SK-N-SH treated with all-trans-retinoic acid at 6 μM for 48 hours (cell line): ENCODE measurements at regions not wholly inside any gene's neighbourhood (a gene's known extent, or its start where the extent isn't known, plus 50 kb on each side); places are given as distances from the start of the nearest gene placed in this dataset.

Source experiments
- ATAC-seq: fragments of 200-7000 bp; cut with Tn5 transposase; 3 replicates; pipeline ENCODE4 v1.9.1; 2020; ENCODE audit warnings: mild to moderate bottlenecking, moderate library complexity
- ARNTL ChIP-seq: fragments of 450-650 bp; formaldehyde crosslinking; IDR thresholded peaks from 2 replicates; pipeline ENCODE4 v1.5.0; 2020; ENCODE audit warnings: low read depth, mild to moderate bottlenecking, moderate library complexity, borderline replicate concordance
- BACH2 ChIP-seq: fragments of 250-450 bp; sonication (Bioruptor Pico); IDR thresholded peaks from 2 replicates; pipeline ENCODE4 v1.9.0; 2021; ENCODE audit warnings: mild to moderate bottlenecking, borderline replicate concordance
- CSDC2 ChIP-seq: fragments of 250-450 bp; sonication (Bioruptor Pico); IDR thresholded peaks from 2 replicates; pipeline ENCODE4 v1.5.0; 2020; ENCODE audit warnings: mild to moderate bottlenecking, moderate library complexity
- ESRRG ChIP-seq: fragments of 250-450 bp; sonication (Bioruptor Pico); IDR thresholded peaks from 2 replicates; pipeline ENCODE4 v1.6.1; 2021; ENCODE audit warnings: mild to moderate bottlenecking
- GLIS3 ChIP-seq: fragments of 250-450 bp; sonication (Bioruptor Pico); IDR thresholded peaks from 2 replicates; pipeline ENCODE4 v1.5.0; 2020; ENCODE audit warnings: mild to moderate bottlenecking, moderate library complexity
- ISL1 ChIP-seq: fragments of 250-450 bp; sonication (Bioruptor Pico); IDR thresholded peaks from 2 replicates; pipeline ENCODE4 v2.1.2; 2022; ENCODE audit warnings: mild to moderate bottlenecking, moderate library complexity
- PPARA ChIP-seq: fragments of 250-450 bp; sonication (Bioruptor Pico); IDR thresholded peaks from 2 replicates; pipeline ENCODE4 v1.5.0; 2020; ENCODE audit warnings: mild to moderate bottlenecking, borderline replicate concordance
- RARB ChIP-seq: fragments of 250-450 bp; sonication (Bioruptor Pico); IDR thresholded peaks from 2 replicates; pipeline ENCODE4 v1.8.0; 2021; ENCODE audit warnings: mild to moderate bottlenecking, moderate library complexity
- SNAI2 ChIP-seq: fragments of 250-450 bp; sonication (Bioruptor Pico); IDR thresholded peaks from 2 replicates; pipeline ENCODE4 v1.5.0; 2020; ENCODE audit warnings: mild to moderate bottlenecking, moderate library complexity
- TCF4 ChIP-seq: fragments of 250-450 bp; sonication (Bioruptor Pico); IDR thresholded peaks from 2 replicates; pipeline ENCODE4 v1.8.0; 2021; ENCODE audit warnings: mild to moderate bottlenecking, moderate library complexity, borderline replicate concordance
- TOX ChIP-seq: fragments of 250-450 bp; sonication (Bioruptor Pico); IDR thresholded peaks from 2 replicates; pipeline ENCODE4 v1.8.0; 2021; ENCODE audit warnings: mild to moderate bottlenecking, moderate library complexity, borderline replicate concordance
- ZC3H10 ChIP-seq: fragments of 250-450 bp; sonication (Bioruptor Pico); IDR thresholded peaks from 2 replicates; pipeline ENCODE4 v1.5.1; 2021; ENCODE audit warnings: mild to moderate bottlenecking, moderate library complexity
- ZFP3 ChIP-seq: fragments of 250-450 bp; sonication (Bioruptor Pico); IDR thresholded peaks from 2 replicates; pipeline ENCODE4 v1.5.0; 2020; ENCODE audit warnings: mild to moderate bottlenecking, moderate library complexity
- ZNF565 ChIP-seq: fragments of 450-650 bp; formaldehyde crosslinking; conservative IDR thresholded peaks from 2 replicates; pipeline ENCODE4 v1.5.0; 2020; ENCODE audit warnings: low read depth, mild to moderate bottlenecking, moderate library complexity
- ZNF70 ChIP-seq: fragments of 450-650 bp; formaldehyde crosslinking; IDR thresholded peaks from 2 replicates; pipeline ENCODE4 v1.5.0; 2020; ENCODE audit warnings: mild to moderate bottlenecking, moderate library complexity
- ZNF8 ChIP-seq: fragments of 450-650 bp; formaldehyde crosslinking; IDR thresholded peaks from 2 replicates; pipeline ENCODE4 v1.5.0; 2020; ENCODE audit warnings: mild to moderate bottlenecking, moderate library complexity
- TF ChIP-seq, protein P1 (sequence below): fragments of 250-450 bp; sonication (Bioruptor Pico); IDR thresholded peaks from 2 replicates; pipeline ENCODE4 v1.5.1; 2021; ENCODE audit warnings: mild to moderate bottlenecking, moderate library complexity
- TF ChIP-seq, protein P2 (sequence below): fragments of 250-450 bp; sonication (Bioruptor Pico); IDR thresholded peaks from 2 replicates; pipeline ENCODE4 v1.5.1; 2020; ENCODE audit warnings: low read depth, mild to moderate bottlenecking, moderate library complexity
- TF ChIP-seq, protein P3 (sequence below): fragments of 250-450 bp; sonication (Bioruptor Pico); IDR thresholded peaks from 2 replicates; pipeline ENCODE4 v1.5.0; 2020; ENCODE audit warnings: mild to moderate bottlenecking, moderate library complexity
- TF ChIP-seq, protein P4 (sequence below): fragments of 250-450 bp; sonication (Bioruptor Pico); IDR thresholded peaks from 2 replicates; pipeline ENCODE4 v1.8.0; 2020; ENCODE audit warnings: mild to moderate bottlenecking, moderate library complexity, borderline replicate concordance

DNA sequence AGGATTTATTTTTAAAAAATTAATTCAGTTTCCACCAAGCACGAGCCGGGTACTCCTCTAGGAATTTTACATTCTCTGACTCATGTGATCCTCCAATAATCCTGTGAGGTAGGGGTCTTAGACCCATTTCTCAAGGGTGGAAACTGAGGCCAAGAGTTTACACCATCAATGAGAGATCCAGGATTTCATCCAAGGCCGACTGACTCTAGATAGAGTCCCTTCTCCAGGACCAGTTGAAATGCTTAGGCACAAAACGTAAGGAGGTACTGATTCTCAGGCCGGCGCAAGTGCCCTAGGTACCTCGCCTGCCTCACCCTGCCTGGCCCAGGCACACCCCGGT is 95.7 kb upstream of the DUSP5 start:
- ATAC-seq: no peak
- TF ChIP-seq CSDC2 (CRISPR knock-in tag) (no peak), TCF4 (CRISPR knock-in tag) (no peak), ZFP3 (CRISPR knock-in tag) (no peak), SNAI2 (CRISPR knock-in tag) (no peak), GLIS3 (CRISPR knock-in tag) (no peak), BACH2 (CRISPR knock-in tag) (no peak), ESRRG (CRISPR knock-in tag) (no peak)
- TF ChIP-seq, protein P1, sequence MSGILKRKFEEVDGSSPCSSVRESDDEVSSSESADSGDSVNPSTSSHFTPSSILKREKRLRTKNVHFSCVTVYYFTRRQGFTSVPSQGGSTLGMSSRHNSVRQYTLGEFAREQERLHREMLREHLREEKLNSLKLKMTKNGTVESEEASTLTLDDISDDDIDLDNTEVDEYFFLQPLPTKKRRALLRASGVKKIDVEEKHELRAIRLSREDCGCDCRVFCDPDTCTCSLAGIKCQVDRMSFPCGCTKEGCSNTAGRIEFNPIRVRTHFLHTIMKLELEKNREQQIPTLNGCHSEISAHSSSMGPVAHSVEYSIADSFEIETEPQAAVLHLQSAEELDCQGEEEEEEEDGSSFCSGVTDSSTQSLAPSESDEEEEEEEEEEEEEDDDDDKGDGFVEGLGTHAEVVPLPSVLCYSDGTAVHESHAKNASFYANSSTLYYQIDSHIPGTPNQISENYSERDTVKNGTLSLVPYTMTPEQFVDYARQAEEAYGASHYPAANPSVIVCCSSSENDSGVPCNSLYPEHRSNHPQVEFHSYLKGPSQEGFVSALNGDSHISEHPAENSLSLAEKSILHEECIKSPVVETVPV (CRISPR knock-in tag): no peak
- TF ChIP-seq, all 23 proteins: peak for 0

DNA sequence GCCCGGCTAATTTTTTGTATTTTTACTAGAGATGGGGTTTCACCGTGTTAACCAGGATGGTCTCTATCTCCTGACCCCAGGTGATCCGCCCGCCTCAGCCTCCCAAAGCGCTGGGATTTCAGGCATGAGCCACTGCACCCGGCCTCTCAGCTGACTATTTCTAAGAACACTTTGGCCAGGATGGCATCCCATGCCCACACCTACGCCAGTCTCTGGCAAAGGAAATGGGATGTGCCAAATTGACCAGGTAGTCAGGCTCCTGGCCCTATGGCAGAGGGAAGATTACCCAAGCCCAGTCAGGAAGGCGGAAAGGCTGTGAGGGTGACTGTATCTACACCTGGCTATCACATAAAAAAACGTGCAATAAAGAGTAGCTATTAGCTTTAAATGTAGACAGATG is 94.1 kb upstream of the DUSP5 start:
- ATAC-seq: no peak

DNA sequence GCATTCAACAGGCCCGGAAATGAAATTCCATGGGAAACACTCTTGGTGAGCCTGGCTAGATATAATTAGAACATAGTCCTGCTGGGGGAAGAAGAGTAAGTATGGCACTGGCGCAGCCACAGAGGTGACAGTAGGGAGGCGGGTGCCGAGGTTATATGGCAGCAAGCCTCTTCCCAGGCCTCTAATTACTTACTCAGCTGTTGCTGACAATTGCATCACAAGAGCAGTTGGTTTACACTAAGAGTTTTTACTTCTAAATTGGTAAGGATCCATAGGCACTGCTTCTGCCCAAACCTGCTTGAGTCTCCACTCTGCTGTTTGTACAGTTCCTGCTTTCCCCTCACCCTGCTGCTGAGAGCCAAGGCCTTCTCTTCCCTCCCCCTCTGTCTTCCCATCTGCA is 93.3 kb upstream of the DUSP5 start:
- no peak for ATAC-seq
- TF ChIP-seq, protein P2, sequence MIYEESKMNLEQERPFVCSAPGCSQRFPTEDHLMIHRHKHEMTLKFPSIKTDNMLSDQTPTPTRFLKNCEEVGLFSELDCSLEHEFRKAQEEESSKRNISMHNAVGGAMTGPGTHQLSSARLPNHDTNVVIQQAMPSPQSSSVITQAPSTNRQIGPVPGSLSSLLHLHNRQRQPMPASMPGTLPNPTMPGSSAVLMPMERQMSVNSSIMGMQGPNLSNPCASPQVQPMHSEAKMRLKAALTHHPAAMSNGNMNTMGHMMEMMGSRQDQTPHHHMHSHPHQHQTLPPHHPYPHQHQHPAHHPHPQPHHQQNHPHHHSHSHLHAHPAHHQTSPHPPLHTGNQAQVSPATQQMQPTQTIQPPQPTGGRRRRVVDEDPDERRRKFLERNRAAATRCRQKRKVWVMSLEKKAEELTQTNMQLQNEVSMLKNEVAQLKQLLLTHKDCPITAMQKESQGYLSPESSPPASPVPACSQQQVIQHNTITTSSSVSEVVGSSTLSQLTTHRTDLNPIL: no peak
- TF ChIP-seq PPARA (CRISPR knock-in tag) (no peak), ZC3H10 (CRISPR knock-in tag) (no peak), ZNF8 (no peak), ARNTL (CRISPR knock-in tag) (no peak), ZFP3 (CRISPR knock-in tag) (no peak), BACH2 (CRISPR knock-in tag) (no peak), SNAI2 (CRISPR knock-in tag) (no peak), ZNF565 (CRISPR knock-in tag) (no peak), ESRRG (CRISPR knock-in tag) (no peak)
- TF ChIP-seq, protein P3, sequence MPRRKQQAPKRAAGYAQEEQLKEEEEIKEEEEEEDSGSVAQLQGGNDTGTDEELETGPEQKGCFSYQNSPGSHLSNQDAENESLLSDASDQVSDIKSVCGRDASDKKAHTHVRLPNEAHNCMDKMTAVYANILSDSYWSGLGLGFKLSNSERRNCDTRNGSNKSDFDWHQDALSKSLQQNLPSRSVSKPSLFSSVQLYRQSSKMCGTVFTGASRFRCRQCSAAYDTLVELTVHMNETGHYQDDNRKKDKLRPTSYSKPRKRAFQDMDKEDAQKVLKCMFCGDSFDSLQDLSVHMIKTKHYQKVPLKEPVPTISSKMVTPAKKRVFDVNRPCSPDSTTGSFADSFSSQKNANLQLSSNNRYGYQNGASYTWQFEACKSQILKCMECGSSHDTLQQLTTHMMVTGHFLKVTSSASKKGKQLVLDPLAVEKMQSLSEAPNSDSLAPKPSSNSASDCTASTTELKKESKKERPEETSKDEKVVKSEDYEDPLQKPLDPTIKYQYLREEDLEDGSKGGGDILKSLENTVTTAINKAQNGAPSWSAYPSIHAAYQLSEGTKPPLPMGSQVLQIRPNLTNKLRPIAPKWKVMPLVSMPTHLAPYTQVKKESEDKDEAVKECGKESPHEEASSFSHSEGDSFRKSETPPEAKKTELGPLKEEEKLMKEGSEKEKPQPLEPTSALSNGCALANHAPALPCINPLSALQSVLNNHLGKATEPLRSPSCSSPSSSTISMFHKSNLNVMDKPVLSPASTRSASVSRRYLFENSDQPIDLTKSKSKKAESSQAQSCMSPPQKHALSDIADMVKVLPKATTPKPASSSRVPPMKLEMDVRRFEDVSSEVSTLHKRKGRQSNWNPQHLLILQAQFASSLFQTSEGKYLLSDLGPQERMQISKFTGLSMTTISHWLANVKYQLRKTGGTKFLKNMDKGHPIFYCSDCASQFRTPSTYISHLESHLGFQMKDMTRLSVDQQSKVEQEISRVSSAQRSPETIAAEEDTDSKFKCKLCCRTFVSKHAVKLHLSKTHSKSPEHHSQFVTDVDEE (CRISPR knock-in tag): no peak
- TF ChIP-seq, protein P4, sequence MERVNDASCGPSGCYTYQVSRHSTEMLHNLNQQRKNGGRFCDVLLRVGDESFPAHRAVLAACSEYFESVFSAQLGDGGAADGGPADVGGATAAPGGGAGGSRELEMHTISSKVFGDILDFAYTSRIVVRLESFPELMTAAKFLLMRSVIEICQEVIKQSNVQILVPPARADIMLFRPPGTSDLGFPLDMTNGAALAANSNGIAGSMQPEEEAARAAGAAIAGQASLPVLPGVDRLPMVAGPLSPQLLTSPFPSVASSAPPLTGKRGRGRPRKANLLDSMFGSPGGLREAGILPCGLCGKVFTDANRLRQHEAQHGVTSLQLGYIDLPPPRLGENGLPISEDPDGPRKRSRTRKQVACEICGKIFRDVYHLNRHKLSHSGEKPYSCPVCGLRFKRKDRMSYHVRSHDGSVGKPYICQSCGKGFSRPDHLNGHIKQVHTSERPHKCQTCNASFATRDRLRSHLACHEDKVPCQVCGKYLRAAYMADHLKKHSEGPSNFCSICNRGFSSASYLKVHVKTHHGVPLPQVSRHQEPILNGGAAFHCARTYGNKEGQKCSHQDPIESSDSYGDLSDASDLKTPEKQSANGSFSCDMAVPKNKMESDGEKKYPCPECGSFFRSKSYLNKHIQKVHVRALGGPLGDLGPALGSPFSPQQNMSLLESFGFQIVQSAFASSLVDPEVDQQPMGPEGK (CRISPR knock-in tag): no peak

More for the DNA sequence above, 94.1 kb upstream of the DUSP5 start:
- TF ChIP-seq ZNF70 (no peak), ZFP3 (CRISPR knock-in tag) (no peak), ESRRG (CRISPR knock-in tag) (no peak), PPARA (CRISPR knock-in tag) (no peak), TOX (CRISPR knock-in tag) (no peak), ZNF565 (CRISPR knock-in tag) (no peak), ISL1 (no peak), ARNTL (CRISPR knock-in tag) (no peak), RARB (no peak)
- TF ChIP-seq, protein P2: no peak
- TF ChIP-seq, protein P4 (CRISPR knock-in tag): no peak
- TF ChIP-seq, protein P3 (CRISPR knock-in tag): no peak
